ENCODE measurements at regions not wholly inside any gene's neighbourhood (a gene's known extent, or its start where the extent isn't known, plus 50 kb on each side); places are given as distances from the start of the nearest gene placed in this dataset.

- H3K4me1 ChIP-seq (replicated peaks in 1 of 4; ENCODE audit: control insufficient read depth in 3 of 4, insufficient read depth in 4 of 4, low read length in 3 of 4): no peaks in the 10 kb centered on the region
- no peaks in the 10 kb centered on the region; the same call in 1 of the 2 replicates for H3K23me2 ChIP-seq (ENCODE audit: low read depth, low read length)
- H4K8ac ChIP-seq (ENCODE audit: extremely low read depth, insufficient read depth, low read length): no peak overlapping the region
- H4K5ac ChIP-seq (ENCODE audit: insufficient read length, low read depth, low read length): no peak overlapping the region
- DNase-seq (ENCODE audit: low read depth in 1 of 2, low spot score in 2 of 2) (no peak), FAIRE-seq (no peak)
- H2BK120ac ChIP-seq (replicated peaks; ENCODE audit: low read depth, low read length): no peak overlapping the region
- H3K4me2 ChIP-seq (ENCODE audit: insufficient read depth in 1 of 2, low read depth in 2 of 2, low read length in 2 of 2): no peak overlapping the region
- no peaks in the 10 kb centered on the region for H3K36me3 ChIP-seq (ENCODE audit: control insufficient read depth in 2 of 4, insufficient read depth in 4 of 4, low read length in 3 of 4)
- no peak overlapping the region for H2BK12ac ChIP-seq (ENCODE audit: low read depth, low read length)
- H3K79me2 ChIP-seq (ENCODE audit: control insufficient read depth in 1 of 2, insufficient read depth in 2 of 2, low read length in 2 of 2): no peaks in the 10 kb centered on the region
- no peak overlapping the region for H3K4me3 ChIP-seq (ENCODE audit: extremely low read depth in 1 of 4, insufficient read depth in 2 of 4, low read depth in 3 of 4, low read length in 4 of 4)
- no peak overlapping the region for H3K56ac ChIP-seq (replicated peaks; ENCODE audit: insufficient read length, low read depth, low read length)
- H3K4ac ChIP-seq (replicated peaks; ENCODE audit: insufficient read length, low read depth, low read length): no peak overlapping the region
- H3K9me3 ChIP-seq (ENCODE audit: insufficient read depth in 2 of 2, low read depth in 1 of 2, low read length in 1 of 2): no peaks in the 10 kb centered on the region; a peak in 1 of 4 replicates
- no peak overlapping the region for H4K91ac ChIP-seq (replicated peaks; ENCODE audit: insufficient read length, low read length)
- 92% methylated on average over 5 of the region's 5 CpGs; no CpG with 5 or more reads in 1 of the 2 experiments for WGBS, 2 experiments (ENCODE audit: extremely low coverage in 1 of 2, insufficient coverage in 1 of 2, insufficient read length in 1 of 2, insufficient replicate concordance in 2 of 2, low coverage in 1 of 2, low lambda C conversion rate in 2 of 2, missing lambda C conversion rate in 1 of 2)
- no peak overlapping the region for H3K9ac ChIP-seq (replicated peaks in 1 of 4; ENCODE audit: extremely low read depth in 1 of 4, low read depth in 3 of 4, low read length in 3 of 4)
- H2BK15ac ChIP-seq (ENCODE audit: low read length): no peak overlapping the region
- ChIA-PET POLR2A (ENCODE audit: partially characterized antibody) (no interaction called here), CTCF (ENCODE audit: partially characterized antibody) (no interaction called here)
- no peak overlapping the region for H3K18ac ChIP-seq (ENCODE audit: extremely low read depth, low read length)
- no peaks in the 10 kb centered on the region for H4K20me1 ChIP-seq (replicated peaks in 1 of 2; ENCODE audit: control insufficient read depth in 1 of 2, insufficient read depth in 2 of 2, low read length in 2 of 2)
- H3K23ac ChIP-seq (ENCODE audit: insufficient read length): no peak overlapping the region
- H3K14ac ChIP-seq (ENCODE audit: insufficient read length): no peak overlapping the region
- H2AFZ ChIP-seq (ENCODE audit: low read length): no peak overlapping the region
- H2BK20ac ChIP-seq (ENCODE audit: low read length): no peak overlapping the region
- no peak overlapping the region for H2AK5ac ChIP-seq (ENCODE audit: low read depth, low read length)
- no peaks in the 10 kb centered on the region for H3K79me1 ChIP-seq (ENCODE audit: low read depth, low read length)
- no peak overlapping the region for H2BK5ac ChIP-seq (ENCODE audit: low read depth, low read length)
- no peaks in the 10 kb centered on the region; a peak in 1 of 7 replicates for H3K27me3 ChIP-seq (replicated peaks in 1 of 4; ENCODE audit: control insufficient read depth in 3 of 4, extremely low read depth in 1 of 4, insufficient read depth in 3 of 4, low read length in 3 of 4)
- TF ChIP-seq, protein P1, sequence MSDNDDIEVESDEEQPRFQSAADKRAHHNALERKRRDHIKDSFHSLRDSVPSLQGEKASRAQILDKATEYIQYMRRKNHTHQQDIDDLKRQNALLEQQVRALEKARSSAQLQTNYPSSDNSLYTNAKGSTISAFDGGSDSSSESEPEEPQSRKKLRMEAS (IDR thresholded peaks at IDR 0.05): no peak
- TF ChIP-seq RXRA (IDR thresholded peaks at IDR 0.05; ENCODE audit: insufficient read depth, low read depth, low read length): no peak
- TF ChIP-seq HDAC6 (IDR thresholded peaks at IDR 0.05; ENCODE audit: low read depth, low read length): no peak
- TF ChIP-seq SIX5 (IDR thresholded peaks at IDR 0.05; ENCODE audit: low read depth, low read length): no peak
- no peak for TF ChIP-seq YY1 (IDR thresholded peaks at IDR 0.05; ENCODE audit: low read depth, low read length)
- no peak for TF ChIP-seq POLR2AphosphoS5 (IDR thresholded peaks at IDR 0.05; ENCODE audit: low read depth, low read length)
- TF ChIP-seq RBBP5 (IDR thresholded peaks at IDR 0.05; ENCODE audit: borderline replicate concordance, low read depth, low read length): no peak
- no peak for TF ChIP-seq CHD1 (IDR thresholded peaks at IDR 0.05; ENCODE audit: low read depth, low read length)
- TF ChIP-seq CBX5 (IDR thresholded peaks at IDR 0.05; ENCODE audit: low read depth, low read length): no peak
- H3K27ac ChIP-seq (ENCODE audit: low read depth, low read length): no peak overlapping the region
Observed at GRCh38 chr19:31018936-31019335, 330.3 kb downstream of the TSHZ3 start.
